Ureter (tissue), 1 donor: ENCODE measurements at regions not wholly inside any gene's neighbourhood (a gene's known extent, or its start where the extent isn't known, plus 50 kb on each side); places are given as distances from the start of the nearest gene placed in this dataset.

Experiments
- DNase-seq: peaks from one replicate; pipeline ENCODE4 v3.0.0-alpha.2; 2020; ENCODE audit warnings: low spot score
- donor health status: DM: yes; HTN: yes; CAD: no.

DNA sequence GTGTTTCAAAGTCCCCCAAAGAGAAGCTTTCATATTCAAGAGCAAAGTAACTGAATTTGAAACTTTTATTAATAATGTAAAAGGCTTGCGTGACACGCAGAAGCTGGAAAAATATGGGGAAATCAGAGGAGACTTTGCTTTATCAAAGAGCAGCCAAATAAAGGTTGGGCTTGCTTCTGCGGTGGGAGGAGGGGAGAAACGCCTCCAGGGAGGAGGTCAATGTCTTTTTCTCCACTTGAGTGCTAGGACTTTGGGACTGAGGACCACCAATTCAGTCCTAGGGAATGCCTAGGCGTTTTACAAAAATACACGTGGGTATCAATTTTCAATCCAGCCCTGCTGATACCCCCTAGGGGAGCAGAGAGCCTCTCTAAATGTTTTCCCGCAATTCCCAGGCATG is 60.9 kb upstream of the FZD10 start:
- no peak for DNase-seq

DNA sequence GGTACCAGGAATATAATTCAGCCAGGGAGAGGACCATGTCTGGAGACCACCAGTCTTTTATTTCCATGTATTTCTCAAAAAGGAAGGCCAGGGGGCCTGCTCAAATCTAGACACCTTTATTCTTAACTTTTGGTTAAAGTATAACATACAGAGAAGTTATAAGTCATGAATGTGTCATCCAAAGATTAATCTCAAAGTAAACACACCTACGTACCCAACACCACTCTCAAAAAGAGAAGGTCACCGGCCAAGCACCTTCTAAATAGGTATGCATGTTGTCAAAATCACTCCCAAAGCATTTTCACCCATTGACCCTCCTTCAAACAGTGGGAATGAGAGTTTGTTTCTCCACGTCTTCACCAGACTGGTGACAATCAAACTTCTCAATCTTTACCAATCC is 60.0 kb upstream of the FZD10 start:
- DNase-seq, result no peak

DNA sequence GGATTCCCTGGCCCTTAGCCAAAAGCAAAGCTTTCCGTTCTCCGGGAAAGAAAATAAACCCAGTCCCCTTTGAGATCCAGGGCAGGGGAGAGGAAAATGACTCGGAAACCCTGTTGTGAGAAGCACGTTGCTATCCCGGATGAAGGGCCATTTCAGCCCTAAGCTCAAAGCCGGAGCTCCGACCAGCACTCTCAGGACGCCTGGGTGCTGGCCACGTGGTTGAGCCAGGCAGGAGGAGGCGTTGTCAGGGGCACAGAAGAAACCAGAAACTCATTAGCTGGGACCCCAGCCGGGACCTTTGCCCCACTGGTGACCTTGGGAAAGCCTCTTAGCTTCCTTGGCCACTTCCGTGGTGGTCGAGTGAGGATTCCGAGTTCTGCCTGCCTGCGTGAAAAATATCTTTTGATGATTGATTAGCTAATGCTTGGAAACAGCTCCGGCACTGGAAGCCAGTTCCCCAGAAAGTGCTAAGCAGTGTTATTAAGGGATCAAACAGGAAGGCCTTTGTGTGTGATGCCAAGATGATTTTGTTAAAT is 57.6 kb upstream of the FZD10 start:
- DNase-seq, result no peak

DNA sequence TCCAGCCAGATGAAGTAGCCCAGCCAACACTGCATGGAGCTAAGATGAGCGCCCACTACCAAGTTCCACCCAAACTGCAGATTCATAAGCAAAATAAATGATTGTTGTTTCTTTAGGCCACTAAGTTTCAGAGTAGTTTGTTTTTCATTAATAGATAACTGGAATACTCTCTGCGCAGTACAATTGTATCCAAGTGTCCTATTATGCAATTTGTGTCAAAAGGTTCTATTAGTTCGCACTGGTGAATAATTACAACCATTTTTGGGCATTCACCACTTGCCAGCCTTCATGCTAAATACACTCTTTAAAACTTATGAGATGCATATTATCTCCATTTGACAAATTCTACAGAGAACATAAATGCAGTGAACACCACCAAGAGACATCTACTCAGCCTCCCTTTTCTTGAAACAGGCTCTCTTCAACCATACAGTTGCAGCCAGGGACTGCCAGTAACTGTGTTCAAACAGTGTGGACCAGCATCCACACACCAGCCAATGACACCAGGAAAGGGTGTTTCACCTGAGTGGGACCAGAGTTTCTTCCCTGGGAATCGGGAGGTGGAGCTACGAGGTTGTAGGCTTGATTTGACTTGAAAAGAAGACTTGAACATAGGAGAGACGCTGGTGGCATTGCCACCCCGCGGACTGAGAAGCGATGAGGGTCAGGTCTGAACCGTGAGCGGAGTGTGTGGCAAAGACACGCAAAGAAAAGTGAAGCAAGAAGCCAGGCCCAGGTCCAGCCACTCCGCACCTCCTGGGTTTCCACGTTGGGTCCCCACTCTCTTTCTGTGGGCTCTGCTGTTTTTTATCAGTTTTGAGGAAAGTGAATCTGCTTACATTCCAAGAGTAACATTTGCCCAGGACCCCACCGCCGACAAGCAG is 53.0 kb upstream of the FZD10 start:
- DNase-seq, result no peak

DNA sequence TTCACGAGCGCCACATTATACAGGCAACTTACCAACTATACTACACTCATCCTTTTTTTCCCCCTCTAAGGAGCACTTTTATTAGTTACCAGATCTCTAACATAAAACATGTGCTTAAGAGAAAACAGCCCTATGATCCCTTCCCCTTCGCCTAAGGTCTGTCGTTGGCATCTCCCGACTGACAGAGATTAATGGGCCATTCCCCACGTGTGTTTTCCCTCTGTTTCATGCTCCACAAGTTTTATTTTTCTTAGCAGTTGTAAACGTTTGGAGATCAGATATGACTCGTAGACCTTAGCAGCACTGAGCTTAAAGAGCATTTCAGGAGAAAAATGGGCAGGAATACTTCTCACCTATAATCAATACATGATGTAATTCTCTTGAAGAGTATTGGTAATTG is 51.4 kb upstream of the FZD10 start:
- DNase-seq, result no peak

DNA sequence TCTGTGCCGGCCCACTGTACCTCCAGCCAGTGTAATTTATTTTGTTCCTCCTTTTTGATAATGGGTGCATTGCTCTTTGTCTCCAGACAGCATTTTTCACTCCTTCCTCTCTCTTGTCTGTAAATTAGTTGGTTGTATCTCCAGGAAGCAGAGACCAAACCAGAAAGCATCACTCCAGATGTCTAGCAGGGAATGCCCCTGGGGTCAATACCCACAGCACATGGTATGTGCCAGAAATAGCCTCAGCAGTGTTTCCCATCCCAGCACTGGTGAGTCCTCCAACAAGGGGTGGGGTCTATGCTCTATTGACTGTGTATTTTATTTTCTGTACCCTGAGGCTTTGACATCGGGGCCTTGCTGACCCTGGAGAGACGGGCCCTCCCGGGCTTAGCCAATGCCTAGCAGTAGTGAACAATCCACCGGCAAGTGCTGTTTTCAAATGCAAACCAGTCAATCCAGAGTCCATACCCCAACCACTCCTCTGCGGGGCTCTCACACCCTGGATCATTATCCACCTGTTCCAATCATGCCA is 50.2 kb upstream of the FZD10 start:
- DNase-seq, result no peak
